H1 (cell line): ENCODE measurements at regions not wholly inside any gene's neighbourhood (a gene's known extent, or its start where the extent isn't known, plus 50 kb on each side); places are given as distances from the start of the nearest gene placed in this dataset.

Experiments used
- ATF3 ChIP-seq: IDR thresholded peaks from 2 replicates; pipeline ENCODE4 v1.6.1; 2011; ENCODE audit warnings: low read depth, mild to moderate bottlenecking, low read length; ENCODE audit not compliant: insufficient read depth
- CHD2 ChIP-seq: IDR thresholded peaks from 2 replicates; pipeline ENCODE4 v1.6.1; 2012; ENCODE audit warnings: low read length, improper control_type of control experiment
- CTCF ChIP-seq, 3 experiments: IDR thresholded peaks; 1 replicate in 2 of 3; 2 replicates in 1 of 3; pipeline versions ENCODE4 v1.5.1 to v1.6.1; 2011; ENCODE audit warnings: low read length in 3 of 3, mild to moderate bottlenecking in 3 of 3, inconsistent platforms in 2 of 3, low read depth in 1 of 3, moderate library complexity in 1 of 3; ENCODE audit not compliant: insufficient read depth in 1 of 3; ENCODE audit errors: control extremely low read depth in 1 of 3
- EP300 ChIP-seq, 2 experiments: IDR thresholded peaks; 1 replicate in 1 of 2; 2 replicates in 1 of 2; pipeline ENCODE4 v1.6.1; 2011 to 2012; ENCODE audit warnings: low read depth in 2 of 2, low read length in 2 of 2, mild to moderate bottlenecking in 2 of 2, borderline replicate concordance in 1 of 2, inconsistent platforms in 1 of 2, moderate library complexity in 1 of 2
- EZH2 ChIP-seq: fragments of 200-600 bp; sonication (generic); IDR thresholded peaks from 2 replicates; pipeline ENCODE4 v1.7.1; 2012; ENCODE audit warnings: low read depth, mild to moderate bottlenecking, moderate library complexity, low read length, inconsistent platforms; ENCODE audit not compliant: severe bottlenecking
- GTF2F1 ChIP-seq: IDR thresholded peaks from 2 replicates; pipeline ENCODE4 v1.6.1; 2012; ENCODE audit warnings: low read depth, low read length, improper control_type of control experiment, borderline replicate concordance
- HDAC6 ChIP-seq: IDR thresholded peaks from one replicate; pipeline ENCODE4 v1.7.1; 2012; ENCODE audit warnings: low read depth, mild to moderate bottlenecking, inconsistent platforms, low read length, moderate library complexity
- JUND ChIP-seq: IDR thresholded peaks from 2 replicates; pipeline ENCODE4 v1.6.1; 2011; ENCODE audit warnings: mild to moderate bottlenecking, improper control_type of control experiment, low read length
- KDM1A ChIP-seq: fragments of 200-600, 300-600 bp; sonication (generic); IDR thresholded peaks from 2 replicates; pipeline ENCODE4 v1.7.1; 2016; ENCODE audit warnings: mild to moderate bottlenecking, low read length, borderline replicate concordance
- MAX ChIP-seq: IDR thresholded peaks from 2 replicates; pipeline ENCODE4 v1.6.1; 2012; ENCODE audit warnings: inconsistent platforms
- POLR2AphosphoS5 ChIP-seq: IDR thresholded peaks from 2 replicates; pipeline ENCODE4 v1.6.1; 2011; ENCODE audit warnings: low read depth, low read length
- RNF2 ChIP-seq: fragments of 200-900, 300-1000 bp; sonication (generic); IDR thresholded peaks from 2 replicates; pipeline ENCODE4 v1.7.1; 2016; ENCODE audit warnings: borderline replicate concordance, low read depth, mild to moderate bottlenecking, antibody characterized with exemption, low read length; ENCODE audit not compliant: poor library complexity, severe bottlenecking; ENCODE audit errors: missing control alignments
- RXRA ChIP-seq: IDR thresholded peaks from 2 replicates; pipeline ENCODE4 v1.6.1; 2011; ENCODE audit warnings: low read depth, mild to moderate bottlenecking, low read length, moderate library complexity; ENCODE audit not compliant: insufficient read depth
- SIN3A ChIP-seq, 2 experiments: IDR thresholded peaks in 1 of 2; conservative IDR thresholded peaks in 1 of 2; 2 replicates each; pipeline ENCODE4 v1.6.1; 2011 to 2012; ENCODE audit warnings: low read length in 2 of 2, improper control_type of control experiment in 1 of 2, low read depth in 1 of 2, mild to moderate bottlenecking in 1 of 2

- no peak for TF ChIP-seq RXRA
- TF ChIP-seq CTCF (IDR thresholded peaks at IDR 0.05; ENCODE audit: control extremely low read depth in 1 of 3, insufficient read depth in 1 of 3, low read depth in 1 of 3, low read length in 3 of 3): no peak
- no peak for TF ChIP-seq GTF2F1
- TF ChIP-seq RNF2: no peak
- TF ChIP-seq HDAC6: no peak
- no peak for TF ChIP-seq ATF3
- TF ChIP-seq EZH2: no peak
- TF ChIP-seq MAX: no peak
- no peak for TF ChIP-seq KDM1A
- no peak for TF ChIP-seq CHD2
- TF ChIP-seq POLR2AphosphoS5: no peak
- no peak for TF ChIP-seq SIN3A (conservative IDR thresholded peaks at IDR 0.05 in 1 of 2, IDR thresholded peaks at IDR 0.05 in 1 of 2; ENCODE audit: low read depth in 1 of 2, low read length in 2 of 2)
- TF ChIP-seq EP300 (IDR thresholded peaks at IDR 0.05; ENCODE audit: borderline replicate concordance in 1 of 2, low read depth in 2 of 2, low read length in 2 of 2): no peak
- no peak for TF ChIP-seq JUND
These were observed 806.1 kb downstream of the LTN1 start for GRCh38 chr21:28186604-28187003.
